SK-N-SH treated with all-trans-retinoic acid at 6 μM for 48 hours (cell line): ENCODE measurements at regions not wholly inside any gene's neighbourhood (a gene's known extent, or its start where the extent isn't known, plus 50 kb on each side); places are given as distances from the start of the nearest gene placed in this dataset.

Experiments
- ARNTL ChIP-seq: fragments of 450-650 bp; formaldehyde crosslinking; IDR thresholded peaks from 2 replicates; pipeline ENCODE4 v1.5.0; 2020; ENCODE audit warnings: low read depth, mild to moderate bottlenecking, moderate library complexity, borderline replicate concordance
- POU6F1 ChIP-seq: fragments of 250-450 bp; sonication (Bioruptor Pico); IDR thresholded peaks from 2 replicates; pipeline ENCODE4 v1.8.0; 2021; ENCODE audit warnings: low read depth, mild to moderate bottlenecking, moderate library complexity, borderline replicate concordance
- SNAI2 ChIP-seq: fragments of 250-450 bp; sonication (Bioruptor Pico); IDR thresholded peaks from 2 replicates; pipeline ENCODE4 v1.5.0; 2020; ENCODE audit warnings: mild to moderate bottlenecking, moderate library complexity

DNA sequence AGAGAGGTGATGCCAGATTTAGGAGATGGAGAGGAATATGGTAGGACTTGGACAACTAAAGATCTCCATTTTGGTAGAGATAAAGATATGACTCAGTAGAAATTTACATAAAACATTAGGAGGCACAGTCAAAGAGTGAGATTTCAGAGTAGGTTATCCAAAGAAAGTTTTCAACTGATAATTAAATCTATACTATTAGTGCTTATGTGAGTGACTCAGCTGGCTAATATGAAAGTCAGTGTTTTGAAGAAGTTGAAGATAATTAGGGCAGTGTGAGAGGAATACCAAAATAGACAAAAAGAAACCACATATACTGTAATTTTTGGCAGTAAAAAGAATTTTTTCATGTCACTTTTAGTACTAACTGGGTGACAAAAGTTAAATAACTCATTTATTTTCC is 712.8 kb upstream of the HS3ST5 start:
- TF ChIP-seq ARNTL (CRISPR knock-in tag) (no peak), POU6F1 (CRISPR knock-in tag) (no peak), SNAI2 (no peak)
